SU-DHL-6 (cell line): ENCODE measurements at regions not wholly inside any gene's neighbourhood (a gene's known extent, or its start where the extent isn't known, plus 50 kb on each side); places are given as distances from the start of the nearest gene placed in this dataset.

ENCODE experiments used
- CTCF ChIP-seq: fragments of 200-600 bp; sonication (generic); IDR thresholded peaks from one replicate; pipeline ENCODE4 v1.5.1; 2017; ENCODE audit warnings: antibody characterized with exemption, mild to moderate bottlenecking, low read length, moderate library complexity; ENCODE audit not compliant: insufficient read depth, poor library complexity, severe bottlenecking
- EZH2phosphoT487 ChIP-seq: fragments of 200-600 bp; sonication (generic), shearing (Covaris generic); conservative IDR thresholded peaks from 2 replicates; pipeline ENCODE4 v1.6.1; 2018; ENCODE audit warnings: mild to moderate bottlenecking, antibody characterized with exemption, low read length, moderate library complexity, mixed read lengths

GRCh38 chr1:30263405-30263804, 460.0 kb downstream of the MATN1 start:
- TF ChIP-seq CTCF = no peak
- no peak for TF ChIP-seq EZH2phosphoT487
